Duodenal mucosa (tissue), 2 donors: ENCODE measurements at regions not wholly inside any gene's neighbourhood (a gene's known extent, or its start where the extent isn't known, plus 50 kb on each side); places are given as distances from the start of the nearest gene placed in this dataset.
"Not testable (repeated sequence)": the region's sequence is repeated elsewhere in the genome, so short reads cannot be mapped to it uniquely, and the experiment has no call there.

Source experiments
- H3K27ac ChIP-seq: one replicate; pipeline ENCODE4 v1.7.0; 2013; ENCODE audit warnings: low read depth, low read length
- H3K27me3 ChIP-seq, 2 donors: one replicate each; pipeline ENCODE4 v1.7.0; 2013; ENCODE audit warnings: low read length in 2 of 2, control low read depth in 1 of 2; ENCODE audit not compliant: insufficient read depth in 2 of 2, control insufficient read depth in 1 of 2
- H3K36me3 ChIP-seq, 2 donors: one replicate each; pipeline ENCODE4 v1.7.0; 2013; ENCODE audit warnings: low read length in 2 of 2, control low read depth in 1 of 2; ENCODE audit not compliant: insufficient read depth in 2 of 2, control insufficient read depth in 1 of 2
- H3K4me1 ChIP-seq, 2 donors: one replicate each; pipeline ENCODE4 v1.7.0; 2013; ENCODE audit warnings: low read length in 2 of 2, control low read depth in 1 of 2; ENCODE audit not compliant: insufficient read depth in 2 of 2, control insufficient read depth in 1 of 2
- H3K4me3 ChIP-seq, 2 donors: one replicate each; pipeline ENCODE4 v1.7.0; 2013; ENCODE audit warnings: low read length in 2 of 2, low read depth in 1 of 2
- H3K9ac ChIP-seq, 2 donors: one replicate each; pipeline ENCODE4 v1.7.0; 2013; ENCODE audit warnings: low read length in 2 of 2, low read depth in 1 of 2
- H3K9me3 ChIP-seq, 2 donors: one replicate each; pipeline ENCODE4 v1.7.0; 2013; ENCODE audit warnings: low read length in 2 of 2, control low read depth in 1 of 2; ENCODE audit not compliant: control insufficient read depth in 1 of 2

GRCh38 chr4:114423582-114423981, 175.0 kb upstream of the UGT8 start:
- H3K9ac ChIP-seq, result no peak overlapping the region
- H3K27ac ChIP-seq, result no peak overlapping the region
- H3K4me3 ChIP-seq, result no peak overlapping the region
- no peaks in the 10 kb centered on the region for H3K4me1 ChIP-seq
- no peaks in the 10 kb centered on the region for H3K9me3 ChIP-seq
- no peaks in the 10 kb centered on the region for H3K27me3 ChIP-seq
- H3K36me3 ChIP-seq, result no peaks in the 10 kb centered on the region

GRCh38 chr4:114435116-114435515, 163.5 kb upstream of the UGT8 start:
- H3K4me1 ChIP-seq, result no peaks in the 10 kb centered on the region
- H3K4me3 ChIP-seq, result no peak overlapping the region

GRCh38 chr4:114442856-114443255, 155.8 kb upstream of the UGT8 start:
- Histone ChIP-seq H3K4me1 (no peaks in the 10 kb centered on the region), H3K9me3 (no peaks in the 10 kb centered on the region), H3K27me3 (no peaks in the 10 kb centered on the region), H3K9ac (no peak overlapping the region), H3K36me3 (no peaks in the 10 kb centered on the region), H3K27ac (no peak overlapping the region), H3K4me3 (no peak overlapping the region)

More at GRCh38 chr4:114435116-114435515, 163.5 kb upstream of the UGT8 start:
- Histone ChIP-seq H3K27me3 (no peaks in the 10 kb centered on the region), H3K9ac (no peak overlapping the region), H3K27ac (no peak overlapping the region), H3K36me3 (no peaks in the 10 kb centered on the region), H3K9me3 (no peaks in the 10 kb centered on the region)

- Histone ChIP-seq H3K27ac (no peak overlapping the region), H3K9ac (no peak overlapping the region), H3K4me3 (no peak overlapping the region), H3K36me3 (no peaks in the 10 kb centered on the region), H3K4me1 (no peaks in the 10 kb centered on the region), H3K9me3 (no peaks in the 10 kb centered on the region), H3K27me3 (no peaks in the 10 kb centered on the region)
Observed at GRCh38 chr4:114444211-114444610, 154.4 kb upstream of the UGT8 start.

- not testable (repeated sequence) for H3K9ac ChIP-seq, H3K36me3 ChIP-seq, H3K27ac ChIP-seq, H3K4me3 ChIP-seq, H3K27me3 ChIP-seq, H3K4me1 ChIP-seq, H3K9me3 ChIP-seq
Observed at GRCh38 chr4:114447963-114448516, 150.6 kb upstream of the UGT8 start.

- Histone ChIP-seq H3K36me3 (no peaks in the 10 kb centered on the region), H3K4me1 (no peaks in the 10 kb centered on the region), H3K9ac (no peak overlapping the region), H3K27ac (no peak overlapping the region), H3K9me3 (no peaks in the 10 kb centered on the region), H3K4me3 (no peak overlapping the region), H3K27me3 (no peaks in the 10 kb centered on the region)
Observed at GRCh38 chr4:114458728-114459127, 139.9 kb upstream of the UGT8 start.

GRCh38 chr4:114464726-114465272, 133.8 kb upstream of the UGT8 start:
- no peaks in the 10 kb centered on the region for H3K9me3 ChIP-seq
- no peak overlapping the region for H3K27ac ChIP-seq
- H3K4me1 ChIP-seq, result peaks cover 0 to 4% of the 10 kb centered on the region in 2 donors
- no peaks in the 10 kb centered on the region for H3K36me3 ChIP-seq
- H3K4me3 ChIP-seq, result peak overlapping the region in 1 of 2 donors; percentile 24
- no peak overlapping the region for H3K9ac ChIP-seq
- no peaks in the 10 kb centered on the region for H3K27me3 ChIP-seq

GRCh38 chr4:114465766-114466165, 132.8 kb upstream of the UGT8 start:
- no peak overlapping the region for H3K9ac ChIP-seq
- no peak overlapping the region for H3K27ac ChIP-seq
- H3K27me3 ChIP-seq, result no peaks in the 10 kb centered on the region
- no peak overlapping the region for H3K4me3 ChIP-seq
- peaks cover 0 to 4% of the 10 kb centered on the region in 2 donors for H3K4me1 ChIP-seq
- H3K36me3 ChIP-seq, result no peaks in the 10 kb centered on the region
- H3K9me3 ChIP-seq, result no peaks in the 10 kb centered on the region

GRCh38 chr4:114466299-114466698, 132.3 kb upstream of the UGT8 start:
- Histone ChIP-seq H3K27ac (no peak overlapping the region), H3K4me3 (no peak overlapping the region), H3K27me3 (no peaks in the 10 kb centered on the region), H3K4me1 (peaks cover 0 to 4% of the 10 kb centered on the region in 2 donors), H3K36me3 (no peaks in the 10 kb centered on the region), H3K9ac (no peak overlapping the region), H3K9me3 (no peaks in the 10 kb centered on the region)

- Histone ChIP-seq H3K36me3 (no peaks in the 10 kb centered on the region), H3K27me3 (no peaks in the 10 kb centered on the region), H3K4me3 (no peak overlapping the region), H3K4me1 (no peaks in the 10 kb centered on the region), H3K9me3 (no peaks in the 10 kb centered on the region), H3K27ac (no peak overlapping the region), H3K9ac (no peak overlapping the region)
Observed at GRCh38 chr4:114472269-114473032, 126.2 kb upstream of the UGT8 start.
